Muscle layer of duodenum (tissue), 2 donors: ENCODE measurements at regions not wholly inside any gene's neighbourhood (a gene's known extent, or its start where the extent isn't known, plus 50 kb on each side); places are given as distances from the start of the nearest gene placed in this dataset.
"Not testable (repeated sequence)": the region's sequence is repeated elsewhere in the genome, so short reads cannot be mapped to it uniquely, and the experiment has no call there.

Experiments used
- H3K27ac ChIP-seq: one replicate; pipeline ENCODE4 v1.7.0; 2013; ENCODE audit warnings: mild to moderate bottlenecking, low read length
- H3K27me3 ChIP-seq: one replicate; pipeline ENCODE4 v1.7.0; 2013; ENCODE audit warnings: low read depth, mild to moderate bottlenecking, control low read depth, low read length
- H3K36me3 ChIP-seq, 2 donors: one replicate each; pipeline ENCODE4 v1.7.0; 2013; ENCODE audit warnings: low read length in 2 of 2, control low read depth in 1 of 2, mild to moderate bottlenecking in 1 of 2; ENCODE audit not compliant: insufficient read depth in 2 of 2, control insufficient read depth in 1 of 2
- H3K4me1 ChIP-seq, 2 donors: one replicate each; pipeline ENCODE4 v1.7.0; 2013; ENCODE audit warnings: low read length in 2 of 2, mild to moderate bottlenecking in 2 of 2, control low read depth in 1 of 2, moderate library complexity in 1 of 2; ENCODE audit not compliant: insufficient read depth in 2 of 2, control insufficient read depth in 1 of 2
- H3K4me3 ChIP-seq, 2 donors: one replicate each; pipeline ENCODE4 v1.7.0; 2013; ENCODE audit warnings: low read length in 2 of 2, low read depth in 1 of 2, mild to moderate bottlenecking in 1 of 2
- H3K9me3 ChIP-seq, 2 donors: one replicate each; pipeline ENCODE4 v1.7.0; 2013; ENCODE audit warnings: low read length in 2 of 2, control low read depth in 1 of 2, mild to moderate bottlenecking in 1 of 2; ENCODE audit not compliant: control insufficient read depth in 1 of 2
- donor health status: healthy.

DNA sequence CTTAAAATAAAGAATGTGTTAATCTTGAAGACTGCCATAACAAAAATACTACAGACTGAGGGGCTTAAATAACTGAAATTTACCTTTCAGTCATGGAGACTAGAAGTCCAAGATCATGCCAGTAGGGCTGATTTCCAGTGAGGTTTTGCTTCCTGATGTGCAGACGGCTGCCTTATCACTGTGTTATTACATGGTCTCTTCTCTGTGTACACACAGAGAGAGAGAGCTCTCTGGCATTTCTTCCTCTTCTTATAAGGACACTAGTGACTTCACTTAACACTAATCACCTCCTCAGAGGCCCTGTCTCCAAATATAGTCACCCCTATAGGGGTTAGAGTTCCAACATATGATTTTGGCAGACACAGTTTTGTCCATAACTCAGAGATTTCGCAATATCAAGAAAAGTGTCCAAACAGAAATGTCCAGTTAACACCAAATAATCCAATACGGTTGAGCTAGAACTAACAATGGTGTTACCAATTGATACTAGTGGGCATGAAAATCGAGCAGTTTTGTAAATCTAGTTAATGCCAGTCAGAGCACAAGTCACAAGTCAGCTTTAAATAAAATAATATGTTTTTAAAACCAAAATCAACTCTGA is 399.8 kb downstream of the ADCYAP1 start:
- H3K4me1 ChIP-seq: no peaks in the 10 kb centered on the region
- H3K4me3 ChIP-seq: no peak overlapping the region
- H3K36me3 ChIP-seq: no peaks in the 10 kb centered on the region
- H3K27ac ChIP-seq: no peak overlapping the region
- no peaks in the 10 kb centered on the region for H3K27me3 ChIP-seq
- no peaks in the 10 kb centered on the region for H3K9me3 ChIP-seq

DNA sequence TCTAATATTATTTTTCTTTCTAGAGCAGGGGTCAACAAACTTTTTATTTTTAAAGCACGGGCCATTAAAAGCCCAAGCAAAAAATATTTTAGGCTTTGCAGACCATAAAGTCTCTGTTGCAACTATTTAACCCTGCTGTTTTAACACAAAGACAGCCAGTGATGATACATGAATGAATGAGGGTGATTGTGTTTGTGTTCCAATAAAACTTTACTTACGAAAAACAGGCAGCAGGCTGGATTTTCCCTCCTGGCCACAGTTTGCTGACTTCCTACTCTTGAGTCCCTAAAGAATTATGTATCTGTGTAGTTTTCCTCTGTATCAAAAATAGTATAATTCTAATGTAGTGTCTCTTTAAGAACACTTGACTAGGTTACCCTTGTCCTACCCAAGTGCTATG is 402.0 kb downstream of the ADCYAP1 start:
- H3K9me3 ChIP-seq: no peaks in the 10 kb centered on the region
- H3K36me3 ChIP-seq: no peaks in the 10 kb centered on the region
- no peaks in the 10 kb centered on the region for H3K4me1 ChIP-seq
- no peak overlapping the region for H3K4me3 ChIP-seq
- H3K27ac ChIP-seq: no peak overlapping the region
- no peaks in the 10 kb centered on the region for H3K27me3 ChIP-seq

DNA sequence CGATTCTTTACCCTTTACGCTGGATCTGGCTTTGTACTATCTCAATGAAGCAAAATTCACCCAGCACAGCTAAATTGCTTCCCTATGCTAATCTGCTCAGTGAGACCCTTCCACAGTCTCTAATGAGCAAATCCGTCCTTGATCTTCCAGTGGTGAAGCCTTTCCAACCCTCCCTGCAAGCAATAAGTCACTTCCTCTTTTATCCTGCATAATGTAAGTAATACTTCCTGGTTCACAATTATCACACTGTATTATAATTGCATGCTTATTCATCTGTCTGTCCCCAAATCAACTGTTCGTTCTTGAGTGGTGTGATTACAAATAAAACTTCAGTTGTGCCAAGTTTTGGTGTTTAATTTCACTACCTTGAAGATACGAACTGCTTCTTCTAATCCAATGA is 404.0 kb downstream of the ADCYAP1 start:
- Histone ChIP-seq H3K27ac (no peak overlapping the region), H3K27me3 (no peaks in the 10 kb centered on the region), H3K4me3 (no peak overlapping the region), H3K9me3 (no peaks in the 10 kb centered on the region), H3K36me3 (no peaks in the 10 kb centered on the region), H3K4me1 (no peaks in the 10 kb centered on the region)

DNA sequence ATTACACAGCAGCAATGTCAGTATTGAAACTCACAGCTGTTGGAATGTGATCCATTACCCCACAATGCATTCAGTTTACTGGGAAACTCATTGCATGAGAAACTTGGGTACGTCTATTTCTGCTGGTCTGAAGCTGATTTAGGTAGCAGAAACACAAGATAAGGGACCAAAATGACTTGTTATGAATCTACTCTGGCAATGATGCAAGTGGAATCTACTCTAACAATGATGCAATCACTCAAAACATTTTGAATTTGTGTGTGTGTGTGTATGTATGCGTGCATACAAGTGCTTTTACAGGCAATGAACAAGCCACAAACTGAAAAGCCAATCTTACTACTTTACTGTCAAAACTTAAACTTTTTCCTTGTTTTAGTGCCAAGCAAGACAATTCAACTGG is 406.7 kb downstream of the ADCYAP1 start:
- H3K9me3 ChIP-seq: no peaks in the 10 kb centered on the region
- no peak overlapping the region for H3K27ac ChIP-seq
- no peaks in the 10 kb centered on the region for H3K36me3 ChIP-seq
- no peak overlapping the region for H3K4me3 ChIP-seq
- no peaks in the 10 kb centered on the region for H3K4me1 ChIP-seq
- H3K27me3 ChIP-seq: no peaks in the 10 kb centered on the region

DNA sequence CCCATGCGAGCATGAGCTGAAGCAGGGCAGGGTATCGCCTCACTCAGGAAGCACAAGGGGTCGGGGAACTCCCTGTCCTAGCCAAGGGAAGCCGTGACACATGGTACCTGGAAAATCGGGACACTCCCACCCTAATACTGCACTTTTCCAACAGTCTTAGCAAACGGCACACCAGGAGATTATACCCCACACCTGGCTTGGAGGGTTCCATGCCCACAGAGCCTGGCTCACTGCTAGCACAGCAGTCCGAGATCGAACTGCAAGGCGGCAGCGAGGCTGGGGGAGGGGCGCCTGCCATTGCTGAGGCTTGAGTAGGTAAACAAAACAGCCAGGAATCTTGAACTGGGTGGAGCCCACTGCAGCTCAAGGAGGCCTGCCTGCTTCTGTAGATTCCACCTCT is 430.7 kb downstream of the ADCYAP1 start:
- not testable (repeated sequence) for H3K27me3 ChIP-seq, H3K4me1 ChIP-seq, H3K36me3 ChIP-seq, H3K27ac ChIP-seq, H3K4me3 ChIP-seq, H3K9me3 ChIP-seq

DNA sequence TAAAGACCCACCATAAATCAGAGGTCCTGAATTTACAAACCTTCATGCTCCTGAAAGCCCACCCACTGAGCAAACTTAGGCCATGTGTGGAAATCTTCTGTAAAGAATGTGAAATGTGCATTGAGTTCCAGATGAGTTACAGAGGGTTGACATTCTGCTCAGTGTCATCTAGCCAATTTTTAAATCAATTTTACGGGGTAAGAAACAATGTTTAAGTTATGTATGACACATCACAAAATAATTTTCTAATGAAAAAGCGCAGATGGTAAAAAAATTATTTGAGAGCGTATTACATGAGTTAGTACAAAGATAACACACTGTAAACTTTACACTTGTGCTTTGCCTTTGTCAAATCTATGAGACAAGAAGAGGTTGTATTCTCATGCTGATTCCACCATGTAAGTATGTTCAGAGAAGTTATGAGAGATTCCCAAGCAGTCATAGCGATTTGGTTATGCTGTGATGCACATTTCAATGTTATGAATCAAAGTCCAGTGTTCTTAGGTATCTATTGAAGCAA is 446.3 kb downstream of the ADCYAP1 start:
- H3K27me3 ChIP-seq: no peaks in the 10 kb centered on the region
- H3K4me1 ChIP-seq: no peaks in the 10 kb centered on the region
- no peaks in the 10 kb centered on the region for H3K9me3 ChIP-seq
- H3K36me3 ChIP-seq: no peaks in the 10 kb centered on the region
- no peak overlapping the region for H3K27ac ChIP-seq
- no peak overlapping the region for H3K4me3 ChIP-seq

DNA sequence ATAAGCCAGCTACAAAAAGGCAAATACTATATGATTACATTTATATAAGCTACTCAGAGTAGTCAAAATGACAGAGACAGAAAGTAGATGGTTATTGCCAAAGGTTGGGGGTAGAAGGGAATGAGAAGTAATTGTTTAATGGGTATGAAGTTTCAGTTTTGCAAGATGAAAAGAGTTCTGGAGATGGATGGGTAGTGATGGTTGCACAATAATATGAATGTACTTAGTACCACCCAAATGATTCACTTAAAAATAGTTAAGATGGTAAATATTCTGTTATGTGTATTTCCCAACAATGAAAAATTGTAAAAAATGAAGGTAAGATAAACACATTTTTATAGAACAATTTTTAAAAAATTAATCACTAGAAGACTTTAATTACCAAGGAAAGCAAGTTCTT is 448.4 kb downstream of the ADCYAP1 start:
- Histone ChIP-seq H3K27ac (no peak overlapping the region), H3K4me3 (no peak overlapping the region), H3K9me3 (no peaks in the 10 kb centered on the region), H3K27me3 (no peaks in the 10 kb centered on the region), H3K4me1 (no peaks in the 10 kb centered on the region), H3K36me3 (no peaks in the 10 kb centered on the region)

DNA sequence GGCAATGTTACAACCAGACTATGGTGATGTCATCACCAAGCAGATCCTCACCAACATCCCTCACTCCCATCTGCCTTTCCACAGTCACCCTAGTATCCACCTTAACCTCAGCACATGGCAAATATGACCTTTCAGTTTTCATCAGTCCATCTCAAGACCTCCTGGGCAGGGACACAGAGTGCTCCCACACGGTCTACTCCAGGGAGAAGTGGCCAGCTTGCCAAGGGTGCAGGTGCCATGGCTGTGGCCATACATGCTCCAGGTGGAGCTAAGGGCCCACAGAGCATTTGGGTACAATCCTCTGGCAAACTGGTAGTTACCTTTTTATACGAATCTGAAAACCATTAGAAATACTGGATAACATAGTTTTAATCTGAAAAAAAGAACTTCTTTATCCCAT is 453.1 kb downstream of the ADCYAP1 start:
- no peak overlapping the region for H3K27ac ChIP-seq
- H3K27me3 ChIP-seq: no peaks in the 10 kb centered on the region
- H3K36me3 ChIP-seq: no peaks in the 10 kb centered on the region
- H3K4me1 ChIP-seq: no peaks in the 10 kb centered on the region
- H3K4me3 ChIP-seq: no peak overlapping the region
- no peaks in the 10 kb centered on the region for H3K9me3 ChIP-seq

DNA sequence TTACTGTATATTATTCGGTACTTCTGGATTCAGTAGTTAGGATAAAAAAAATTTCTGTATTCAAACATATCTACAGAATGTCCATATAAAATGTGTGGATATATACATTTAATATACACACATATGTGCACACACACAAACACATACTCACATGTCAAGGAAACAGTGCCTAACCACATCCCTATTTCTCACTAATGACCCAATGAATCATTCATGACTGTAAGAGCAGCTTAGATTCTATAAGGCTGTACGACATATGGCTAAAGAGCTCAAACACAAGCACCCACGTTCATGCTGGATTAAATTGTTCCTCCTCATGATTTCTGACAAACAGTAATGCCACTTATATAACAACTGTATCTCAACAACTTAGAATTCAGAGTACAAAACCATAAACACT is 457.3 kb downstream of the ADCYAP1 start:
- Histone ChIP-seq H3K27ac (no peak overlapping the region), H3K36me3 (no peaks in the 10 kb centered on the region), H3K27me3 (no peaks in the 10 kb centered on the region), H3K9me3 (no peaks in the 10 kb centered on the region), H3K4me3 (no peak overlapping the region), H3K4me1 (no peaks in the 10 kb centered on the region)

DNA sequence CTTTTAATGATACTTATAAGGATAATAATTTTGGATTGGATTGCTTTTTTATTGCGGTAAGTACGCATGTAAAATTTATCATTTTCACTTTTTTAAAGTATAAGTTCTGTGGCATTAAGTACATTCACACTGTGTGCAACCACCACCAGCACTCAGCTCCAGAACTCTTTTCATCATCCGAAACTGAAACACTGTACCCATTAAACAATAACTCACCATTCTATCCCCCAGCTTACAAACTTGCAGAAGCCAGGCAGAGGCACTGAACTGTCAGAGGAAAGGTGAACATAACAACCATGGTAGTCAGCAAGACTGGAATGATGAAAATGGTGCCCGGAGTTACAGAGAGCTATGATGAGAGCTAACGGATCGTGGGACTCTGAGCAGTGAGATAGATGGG is 465.9 kb downstream of the ADCYAP1 start:
- no peaks in the 10 kb centered on the region for H3K4me1 ChIP-seq

DNA sequence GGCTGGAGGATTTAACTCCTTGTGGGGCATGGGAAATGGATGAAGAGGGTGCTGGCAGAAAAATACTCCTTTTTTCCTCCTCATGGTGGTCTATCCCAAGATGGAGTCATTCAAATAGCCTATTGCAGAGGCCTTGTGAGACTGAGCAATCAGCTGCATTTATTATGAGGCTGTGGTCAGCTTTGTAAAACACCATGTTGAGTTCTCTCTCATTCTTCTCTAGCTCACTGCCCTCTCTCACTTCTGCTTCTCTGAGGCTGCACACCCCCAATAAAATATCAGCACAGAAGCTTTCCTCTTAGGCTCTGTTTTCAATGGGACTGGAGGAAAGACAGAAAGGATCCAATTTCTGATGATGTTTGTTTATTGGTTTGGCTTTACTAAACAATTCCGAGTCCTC is 467.1 kb downstream of the ADCYAP1 start:
- H3K4me1 ChIP-seq: no peaks in the 10 kb centered on the region
- no peaks in the 10 kb centered on the region for H3K36me3 ChIP-seq
- no peak overlapping the region for H3K4me3 ChIP-seq
- no peaks in the 10 kb centered on the region for H3K9me3 ChIP-seq
- no peaks in the 10 kb centered on the region for H3K27me3 ChIP-seq
- H3K27ac ChIP-seq: no peak overlapping the region

More for the DNA sequence above, 465.9 kb downstream of the ADCYAP1 start:
- Histone ChIP-seq H3K27me3 (no peaks in the 10 kb centered on the region), H3K4me3 (no peak overlapping the region), H3K36me3 (no peaks in the 10 kb centered on the region), H3K9me3 (no peaks in the 10 kb centered on the region), H3K27ac (no peak overlapping the region)

DNA sequence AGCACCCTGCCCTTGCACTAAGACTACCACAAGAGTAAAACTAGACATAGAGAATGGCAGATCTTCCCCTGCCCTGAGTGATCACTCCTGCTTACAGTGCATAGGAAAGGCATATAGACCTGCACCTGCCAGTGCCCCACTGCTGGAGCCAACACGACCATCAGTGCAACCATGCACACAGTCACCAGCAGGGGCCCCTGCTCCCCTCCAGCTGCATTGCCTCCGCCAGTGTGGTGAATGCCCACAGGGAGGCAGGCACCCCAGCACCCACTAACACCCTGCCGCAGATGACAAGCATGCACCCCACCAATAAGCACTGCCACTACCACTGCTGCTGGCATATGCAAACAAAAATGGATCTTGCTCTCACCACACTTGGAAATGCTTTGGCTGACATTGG is 478.8 kb downstream of the ADCYAP1 start:
- Histone ChIP-seq H3K9me3 (peaks cover 0 to 21% of the 10 kb centered on the region in 2 donors), H3K36me3 (no peaks in the 10 kb centered on the region), H3K27ac (no peak overlapping the region), H3K4me3 (no peak overlapping the region), H3K4me1 (no peaks in the 10 kb centered on the region), H3K27me3 (no peaks in the 10 kb centered on the region)
